GM18499 (cell line): ENCODE measurements at regions not wholly inside any gene's neighbourhood (a gene's known extent, or its start where the extent isn't known, plus 50 kb on each side); places are given as distances from the start of the nearest gene placed in this dataset.

Source experiments
- ATAC-seq: cut with Tn5 transposase; IDR thresholded peaks from one replicate; pipeline ENCODE4 v1.9.1; 2021; ENCODE audit warnings: moderate number of reproducible peaks; ENCODE audit not compliant: insufficient read depth, unreplicated experiment

DNA sequence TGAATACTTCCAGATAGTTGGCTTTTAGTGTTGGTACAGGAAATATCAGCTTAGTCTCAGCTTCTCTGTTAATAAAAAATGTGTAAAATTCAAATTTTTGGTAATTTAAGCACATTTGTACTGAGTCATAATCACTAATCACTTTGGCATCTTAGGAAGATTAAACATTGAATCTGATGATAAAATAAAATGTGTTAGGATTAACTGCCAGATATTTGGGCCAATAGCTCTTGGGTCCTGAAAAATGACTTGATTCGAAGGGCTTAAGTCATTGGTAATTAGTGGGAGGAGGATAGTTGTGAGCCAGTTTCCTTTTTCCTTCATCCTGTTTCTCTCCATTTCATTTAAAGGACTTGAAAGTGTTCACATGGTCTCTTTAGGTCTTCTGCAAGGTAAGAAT is 426.1 kb downstream of the RFPL4B start:
- no peak for ATAC-seq

DNA sequence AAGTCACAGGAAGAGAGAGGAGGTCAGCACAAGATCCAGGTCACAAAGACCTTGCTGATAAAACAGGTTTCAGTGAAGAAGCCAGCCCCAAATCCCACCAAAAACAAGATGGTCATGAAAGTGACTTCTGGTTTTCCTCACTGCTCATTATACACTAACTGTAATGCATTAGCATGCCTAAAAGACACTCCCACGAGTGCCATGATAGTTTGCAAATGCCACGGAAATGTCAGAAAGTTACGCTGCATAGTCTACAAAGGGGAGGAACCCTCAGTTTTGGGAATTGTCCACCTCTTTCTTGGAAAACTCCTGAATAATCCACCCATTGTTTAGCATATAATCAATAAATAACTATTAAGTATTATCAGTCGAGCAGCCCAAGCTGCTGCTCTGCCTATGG is 427.2 kb downstream of the RFPL4B start:
- no peak for ATAC-seq

DNA sequence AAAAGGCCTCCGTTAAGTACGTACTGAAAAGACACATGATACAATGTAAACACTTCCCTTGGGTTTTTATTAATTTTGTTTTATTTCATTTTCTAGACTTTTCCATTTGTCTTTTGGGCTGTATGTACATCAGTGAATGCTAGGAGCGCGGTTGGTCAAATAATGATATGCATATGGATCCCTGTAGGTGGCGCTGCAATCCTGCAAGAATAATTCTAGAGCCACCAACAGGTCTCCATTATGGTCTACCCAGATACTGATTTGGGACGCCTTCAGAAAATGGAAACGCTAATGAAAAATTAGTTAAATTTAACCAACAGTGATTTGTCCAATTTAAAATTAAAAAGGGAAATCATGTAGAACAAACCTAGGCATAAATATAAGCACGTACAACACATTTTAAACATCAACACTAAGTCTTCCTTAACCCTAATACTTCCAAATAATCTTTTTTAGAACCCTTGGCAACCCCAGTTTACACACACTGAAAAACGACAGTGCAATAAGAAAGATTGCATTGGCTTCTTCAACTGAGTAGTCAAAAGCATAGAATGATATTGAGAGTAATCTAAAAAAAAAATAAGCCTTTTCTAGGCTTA is 433.5 kb downstream of the RFPL4B start:
- peak; percentile 90 for ATAC-seq

DNA sequence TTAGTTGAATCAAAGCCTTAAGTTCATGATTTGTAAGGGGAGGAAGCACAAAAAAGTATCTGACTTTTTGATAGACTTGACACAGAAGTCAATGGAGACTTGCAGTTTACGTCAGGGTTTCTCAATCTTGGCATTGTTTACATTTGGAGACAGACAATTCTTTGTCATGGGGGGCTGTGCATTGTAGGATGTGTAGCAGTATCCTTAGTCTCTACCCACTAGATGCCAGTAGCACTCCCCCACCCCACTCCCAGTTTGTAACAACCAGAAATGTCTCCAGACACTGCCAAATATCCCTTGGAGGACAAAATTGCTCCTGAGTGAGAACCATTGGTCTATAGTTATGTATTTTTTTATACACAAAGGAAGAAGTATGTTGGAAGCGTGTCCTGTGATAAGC is 434.1 kb downstream of the RFPL4B start:
- no peak for ATAC-seq

DNA sequence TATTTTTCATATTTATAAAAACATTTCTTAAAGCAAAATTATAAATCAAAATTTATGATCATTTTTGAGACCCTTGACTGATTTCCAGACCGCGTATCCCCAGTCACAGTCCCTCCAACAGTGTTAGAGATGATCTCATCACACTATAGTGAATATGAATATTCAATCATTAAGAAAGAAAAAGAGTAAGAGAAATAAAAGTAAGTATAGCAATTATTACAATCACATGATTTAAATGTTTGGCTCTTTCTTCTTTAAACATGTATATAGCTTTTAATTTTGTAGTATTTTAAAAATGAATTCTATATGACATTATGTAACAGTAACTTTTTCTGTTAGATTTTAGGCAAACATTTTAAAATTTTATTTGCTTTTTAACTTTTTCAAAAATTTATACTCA is 438.3 kb downstream of the RFPL4B start:
- no peak for ATAC-seq

DNA sequence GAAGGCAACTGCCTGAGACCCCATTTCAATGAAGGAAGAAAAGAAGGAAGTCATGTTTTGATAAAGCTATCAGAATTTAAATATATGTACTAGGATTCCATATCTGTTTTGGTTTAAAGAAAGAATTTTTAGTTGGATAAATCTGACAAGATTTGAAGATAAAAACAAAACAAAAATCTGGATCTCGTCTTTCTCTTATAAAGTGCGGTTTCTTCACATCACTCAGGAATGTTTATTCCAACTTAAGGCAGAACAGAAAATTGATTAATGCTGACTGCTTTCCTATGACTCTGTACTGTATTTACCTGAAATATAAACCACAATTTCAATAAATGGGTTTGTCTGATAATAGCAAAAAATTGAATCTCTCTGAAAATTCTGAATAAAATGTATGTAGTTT is 439.7 kb downstream of the RFPL4B start:
- ATAC-seq, result no peak

DNA sequence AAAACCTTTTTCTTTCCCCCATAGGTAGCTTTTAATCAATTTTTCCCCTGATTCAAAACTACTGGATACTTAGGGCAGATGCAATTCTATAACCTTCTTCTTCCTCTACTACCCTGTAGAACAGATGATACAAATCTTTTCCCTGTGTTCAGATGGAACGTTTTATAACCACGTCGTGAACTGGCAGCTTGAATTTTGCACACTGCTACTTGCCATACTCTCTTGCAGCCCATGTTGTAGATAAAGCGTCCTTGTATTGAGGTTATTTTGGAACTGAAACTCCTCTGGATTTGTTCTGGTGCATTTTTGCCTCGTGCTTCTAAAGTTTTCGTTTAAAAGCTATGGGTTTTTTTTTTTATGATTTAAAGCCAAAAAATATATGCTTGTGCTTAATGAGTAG is 440.2 kb downstream of the RFPL4B start:
- ATAC-seq, result no peak

DNA sequence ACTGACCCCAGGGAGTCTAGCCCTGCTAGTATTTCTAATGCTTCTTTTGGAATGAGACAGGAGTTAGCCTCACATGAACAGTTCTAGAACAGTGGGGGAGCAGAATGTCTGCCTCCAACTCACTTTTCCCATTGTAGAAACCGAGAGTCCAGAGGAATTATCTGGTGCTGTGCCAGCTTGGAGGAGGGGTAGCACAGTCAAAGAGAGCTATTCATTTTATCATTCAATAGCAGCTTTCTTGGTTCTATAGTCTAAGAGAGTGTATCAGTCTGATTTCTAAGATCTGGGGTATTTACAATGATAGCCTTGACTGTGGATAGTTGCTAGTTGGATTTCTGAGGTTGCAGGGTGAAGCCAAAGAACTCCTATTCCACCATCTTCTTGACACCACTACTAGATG is 448.2 kb downstream of the RFPL4B start:
- no peak for ATAC-seq

DNA sequence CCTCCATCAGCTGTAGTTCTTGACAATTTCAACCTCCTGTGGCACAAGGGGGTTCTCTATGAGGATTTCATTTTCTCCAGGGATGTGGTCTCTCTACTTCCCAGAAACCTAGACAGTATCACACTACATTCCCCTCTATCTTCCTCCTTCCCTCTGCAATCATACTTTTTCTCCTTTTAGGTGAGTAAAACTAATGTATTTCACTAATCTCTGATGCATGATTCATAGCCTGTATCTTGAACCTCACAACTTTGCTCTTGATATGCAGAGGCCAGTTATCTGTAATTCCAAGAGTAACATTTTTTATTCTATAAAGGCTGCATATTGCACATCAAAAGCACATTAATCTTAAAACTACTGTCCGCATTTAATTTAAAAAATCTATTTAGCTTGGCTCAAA is 449.6 kb downstream of the RFPL4B start:
- ATAC-seq, result no peak

DNA sequence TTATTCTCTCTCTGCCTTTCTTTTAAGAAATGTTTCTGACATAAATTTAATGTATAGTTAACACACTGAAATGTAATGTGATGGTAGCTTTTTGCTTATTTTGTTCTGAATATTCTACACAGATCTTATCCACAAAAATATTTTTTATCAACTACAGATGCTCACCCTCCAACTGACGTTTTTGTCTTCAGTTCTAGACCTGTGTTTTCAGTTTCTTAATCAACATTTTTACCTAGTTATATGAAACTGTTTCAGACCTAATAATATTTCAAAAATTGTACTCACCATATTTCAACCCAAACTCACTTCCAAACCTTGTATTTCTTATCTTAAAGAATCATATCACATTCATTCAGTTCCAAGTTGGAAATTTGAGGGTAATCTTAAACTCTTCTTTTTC is 452.8 kb downstream of the RFPL4B start:
- no peak for ATAC-seq

DNA sequence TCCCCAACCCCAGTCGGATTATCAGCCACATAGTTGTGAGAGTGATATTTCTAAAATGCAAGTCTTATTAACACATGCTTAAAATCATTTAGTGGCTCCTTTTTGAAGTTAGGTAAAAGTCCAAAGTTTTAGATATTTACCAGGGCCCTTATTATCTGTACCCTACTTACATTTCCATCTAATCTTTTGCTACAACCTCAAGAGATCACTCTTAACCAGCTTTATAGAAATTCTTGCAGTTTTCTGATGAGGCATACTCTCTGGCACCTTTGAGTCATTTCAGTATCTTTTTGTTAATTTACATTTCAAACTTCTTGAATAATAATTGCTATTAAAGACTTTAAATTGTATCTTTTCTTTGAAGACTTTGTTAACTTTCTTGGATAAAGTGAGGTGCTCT is 453.3 kb downstream of the RFPL4B start:
- ATAC-seq, result no peak

DNA sequence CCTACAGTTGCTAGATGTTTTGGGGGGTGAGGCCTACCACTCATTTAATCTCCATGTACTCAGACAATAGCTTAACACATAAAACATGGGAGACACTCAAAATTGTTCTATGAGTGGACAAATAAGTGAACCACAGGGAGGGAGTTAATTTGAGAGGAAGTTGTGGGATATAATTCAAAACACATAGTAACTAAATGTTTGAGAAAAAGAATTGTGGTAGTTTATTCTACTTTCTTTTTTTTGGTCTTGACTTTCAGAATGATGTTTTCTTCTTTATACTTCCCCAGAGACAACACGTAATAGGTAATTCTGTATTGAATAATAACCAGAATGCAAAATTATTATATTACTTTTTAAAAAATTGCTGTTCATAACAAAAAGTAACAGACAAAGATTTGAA is 453.8 kb downstream of the RFPL4B start:
- ATAC-seq, result no peak

DNA sequence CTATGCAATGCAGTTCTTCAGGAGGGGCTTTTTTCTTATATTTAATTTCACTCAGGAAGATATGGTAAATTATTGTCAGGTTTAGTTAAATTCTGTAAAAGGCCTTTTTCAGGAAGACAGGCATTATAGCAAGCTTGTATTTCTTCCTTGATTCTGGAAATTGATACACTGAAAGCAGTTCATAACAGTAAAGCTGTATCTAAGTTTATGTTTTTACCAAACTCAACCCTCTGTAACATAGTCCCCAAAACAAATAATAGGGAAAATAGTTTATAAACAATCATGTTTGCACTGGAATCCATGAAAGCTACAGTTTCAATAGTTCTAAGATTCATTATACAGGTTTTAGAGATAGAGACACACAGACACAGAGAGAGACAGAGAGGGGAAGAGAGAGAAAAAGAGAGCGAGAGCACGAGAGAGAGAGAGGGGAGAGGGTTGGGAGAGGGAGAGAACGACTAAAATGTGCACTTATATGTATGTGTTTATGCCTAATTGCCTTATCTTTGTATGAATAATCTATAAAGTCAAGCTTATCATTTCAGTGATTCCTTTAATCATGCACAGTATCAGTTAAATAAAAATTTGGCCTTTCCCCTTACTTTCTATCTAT is 454.4 kb downstream of the RFPL4B start:
- ATAC-seq, result no peak

DNA sequence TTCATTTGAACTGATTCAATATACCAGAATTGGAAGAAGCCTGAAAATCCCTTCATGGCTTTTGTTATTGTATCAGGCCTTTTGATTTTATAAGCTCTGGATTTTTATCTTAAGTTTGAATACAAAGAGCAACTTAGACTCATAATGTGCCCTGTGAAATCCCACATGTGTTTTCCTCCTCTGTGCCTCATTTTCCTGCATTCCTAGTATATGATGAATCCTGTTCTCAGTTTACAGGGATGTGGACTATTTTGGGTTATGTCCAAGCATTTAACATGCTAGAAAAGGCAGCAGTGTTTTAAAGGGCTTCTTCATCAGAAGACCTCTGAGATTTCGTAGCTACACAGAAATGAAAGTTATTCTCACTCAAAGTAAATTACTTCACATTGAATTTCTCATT is 455.0 kb downstream of the RFPL4B start:
- ATAC-seq, result no peak

DNA sequence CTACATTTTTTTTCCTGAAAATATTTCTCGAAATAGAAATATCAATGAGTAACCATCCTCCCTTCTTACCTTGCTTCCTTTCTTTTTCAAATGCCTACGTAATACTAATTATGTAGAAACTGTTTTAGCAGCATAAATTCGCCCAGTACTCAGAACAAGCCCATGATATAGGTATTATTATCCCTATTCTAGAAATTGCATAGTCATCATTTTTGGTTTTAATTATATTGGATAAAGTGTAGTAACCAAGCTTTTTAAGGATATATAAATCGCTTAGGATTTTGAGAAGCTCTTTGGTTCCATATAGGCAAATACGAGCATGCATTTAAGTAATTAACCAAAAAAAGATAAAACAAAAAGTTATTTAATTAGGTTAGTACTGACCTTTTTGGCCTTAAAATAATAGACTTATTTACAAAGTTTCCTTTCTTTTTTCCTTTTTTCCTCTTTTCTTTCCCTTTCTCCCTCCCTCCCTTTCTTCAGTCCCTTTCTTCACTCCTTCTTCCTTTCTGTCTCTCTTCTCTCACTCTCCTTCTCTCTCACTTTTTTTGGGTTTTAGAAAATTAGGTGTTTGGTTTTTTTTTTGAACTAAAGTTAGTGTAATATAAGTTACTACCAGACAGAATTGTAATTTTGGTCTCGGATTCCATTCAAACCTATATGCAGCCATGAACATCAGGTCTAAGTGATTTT is 457.7 kb downstream of the RFPL4B start:
- no peak for ATAC-seq

DNA sequence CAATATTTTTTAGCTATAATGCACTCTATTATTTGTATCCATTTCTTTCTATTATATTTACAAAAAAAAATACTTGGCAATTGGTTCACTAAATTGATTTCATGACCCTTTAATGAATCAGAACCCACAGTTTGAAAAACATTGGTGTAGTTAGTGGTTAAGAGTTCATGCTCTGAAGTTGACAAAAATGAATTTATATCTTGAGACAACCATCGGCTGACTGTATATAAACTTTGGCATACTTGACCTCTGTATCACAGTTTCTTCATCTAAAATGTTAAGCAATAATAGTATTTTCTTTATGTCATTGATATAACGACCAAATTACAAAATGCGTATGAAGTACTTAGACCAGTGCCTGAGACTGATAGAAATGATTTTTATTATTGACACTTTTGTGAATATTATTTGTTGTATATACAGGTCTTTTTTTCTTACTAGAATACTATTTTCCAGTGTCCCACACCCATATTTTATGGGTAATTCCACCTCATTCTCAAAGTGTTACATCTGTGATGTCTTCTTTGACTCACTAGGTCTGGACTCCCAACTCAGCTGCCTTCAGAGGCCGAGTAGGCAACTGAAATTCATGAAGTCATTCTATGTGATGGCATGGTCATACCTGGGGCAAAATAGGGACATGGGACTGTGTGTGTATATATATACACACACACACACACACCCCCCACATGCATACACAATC is 459.2 kb downstream of the RFPL4B start:
- ATAC-seq, result no peak

DNA sequence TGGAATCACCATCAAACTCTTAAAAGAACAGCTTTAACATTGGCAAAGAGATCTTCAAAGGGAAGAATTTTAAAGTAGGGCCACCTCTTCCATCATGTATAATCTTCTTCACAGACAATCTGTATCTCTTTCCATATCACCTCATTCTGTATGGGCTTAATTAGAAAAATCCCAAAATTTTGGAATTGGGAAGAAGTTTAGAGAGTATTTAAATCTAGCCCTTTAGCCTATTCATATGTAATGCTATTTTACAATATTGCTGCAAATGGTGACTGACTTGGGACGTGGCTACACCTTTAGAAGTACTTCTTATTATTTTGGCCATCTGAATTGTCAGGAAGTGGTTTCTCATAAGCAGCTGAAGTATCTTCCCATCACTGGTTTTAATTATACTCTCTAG is 474.3 kb downstream of the RFPL4B start:
- no peak for ATAC-seq

DNA sequence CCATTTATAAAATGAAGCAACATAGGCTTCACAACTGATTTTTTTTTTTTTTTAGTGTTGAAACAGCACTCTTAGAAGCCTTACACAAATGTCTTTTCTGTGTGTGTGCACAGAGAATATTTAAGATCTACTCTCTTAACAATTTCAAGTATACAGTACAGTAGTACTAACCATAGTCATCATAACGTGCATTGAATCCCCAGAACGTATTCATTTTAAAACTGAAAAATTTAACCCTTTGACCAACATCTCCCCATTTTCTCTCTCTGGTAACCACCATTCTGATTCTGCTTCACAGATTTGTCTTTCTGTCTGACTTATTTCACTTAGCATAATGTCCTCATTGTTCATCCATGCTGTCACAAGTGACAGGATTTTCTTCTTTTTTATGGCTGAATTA is 475.6 kb downstream of the RFPL4B start:
- ATAC-seq, result no peak

DNA sequence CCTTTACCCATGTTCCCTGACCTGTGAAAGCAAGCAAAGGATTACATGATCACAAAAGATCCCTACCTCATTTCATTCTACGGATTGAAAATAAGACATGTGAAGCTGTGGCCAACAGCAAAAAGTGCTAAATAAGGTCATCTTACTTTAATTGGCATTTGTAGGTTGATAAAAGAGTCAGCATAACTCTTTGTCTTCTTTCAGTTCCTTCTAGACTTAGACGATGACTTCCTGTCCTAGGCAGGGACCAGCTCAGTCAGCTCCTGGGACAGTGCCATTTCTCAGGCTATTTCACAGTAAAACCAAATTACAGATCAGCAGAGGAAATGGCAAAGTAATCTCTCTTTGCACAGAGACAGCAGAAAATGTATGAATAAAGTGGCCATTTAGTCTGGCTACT is 480.7 kb downstream of the RFPL4B start:
- ATAC-seq, result peak; percentile 95

DNA sequence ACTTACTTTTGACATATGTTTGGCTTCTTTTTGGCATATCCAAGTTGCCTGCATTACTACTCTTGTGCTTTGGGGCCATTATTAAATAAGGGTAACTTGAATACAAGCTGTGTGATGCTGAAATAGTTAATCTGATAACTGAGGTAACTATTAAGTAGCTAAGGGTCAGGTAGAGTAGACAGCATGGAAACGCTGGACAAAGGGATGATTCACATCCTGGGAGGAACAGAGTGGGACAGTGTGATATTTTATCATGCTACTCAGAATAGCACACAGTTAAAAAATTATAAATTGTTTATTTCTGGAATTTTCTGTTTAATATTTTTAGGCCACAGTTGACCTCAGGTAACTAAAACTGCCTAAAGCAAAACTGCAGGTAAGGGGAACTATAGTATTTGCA is 483.9 kb downstream of the RFPL4B start:
- no peak for ATAC-seq

DNA sequence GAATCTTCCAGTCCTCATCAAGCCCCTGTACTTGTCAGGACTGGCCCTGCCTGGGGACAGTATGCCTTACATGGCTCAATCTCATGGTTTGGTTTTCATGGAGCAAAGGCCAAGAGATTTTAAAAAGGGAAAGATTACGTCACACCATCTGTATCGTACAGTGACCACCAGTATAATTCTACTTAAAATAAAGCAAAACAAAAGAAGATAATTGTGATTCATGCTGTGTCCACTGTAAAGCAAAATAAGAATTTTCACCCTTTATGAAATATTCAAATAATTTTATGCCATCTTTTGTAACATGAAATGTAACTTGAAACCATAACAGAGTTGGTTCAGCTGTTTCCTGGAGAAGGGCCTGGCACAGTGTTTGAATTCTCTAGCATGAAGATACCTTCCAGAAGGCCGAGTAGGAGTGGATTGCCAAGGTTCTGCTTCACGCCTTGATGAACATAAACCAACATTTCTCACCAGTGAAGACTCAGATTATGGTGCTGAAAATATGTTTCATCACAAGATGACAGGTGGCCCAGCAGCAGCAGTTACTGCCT is 486.5 kb downstream of the RFPL4B start:
- no peak for ATAC-seq
